NCI-H82 treated with DMSO at 0.1 percent for 48 hours (cell line): ENCODE measurements at regions not wholly inside any gene's neighbourhood (a gene's known extent, or its start where the extent isn't known, plus 50 kb on each side); places are given as distances from the start of the nearest gene placed in this dataset.
"Not testable (repeated sequence)": the region's sequence is repeated elsewhere in the genome, so short reads cannot be mapped to it uniquely, and the experiment has no call there.

Source experiments
- DNase-seq: peaks from one replicate; lab custom pipeline; 2025; ENCODE audit not compliant: unreplicated experiment; lab: John Stamatoyannopoulos, UW

DNA sequence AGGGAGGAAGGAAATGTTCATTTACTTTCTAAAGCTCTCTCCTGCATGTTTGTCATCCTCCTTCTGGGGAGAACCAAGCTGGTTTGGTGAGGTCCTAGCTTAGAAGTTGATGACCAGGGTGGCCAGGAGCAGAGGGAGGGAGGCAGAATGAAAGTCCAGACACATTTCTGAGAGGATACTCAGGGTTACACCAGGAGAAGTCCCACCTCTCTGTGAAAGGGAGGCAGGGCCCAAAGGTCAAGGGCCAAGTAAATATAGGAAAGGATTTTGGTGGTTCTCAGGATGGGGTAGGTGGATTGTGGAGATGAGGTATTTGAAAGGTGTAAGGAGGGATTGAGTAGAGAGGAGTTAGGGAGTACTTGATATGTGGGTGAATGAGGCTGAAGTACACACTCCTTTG lies 58.0 kb upstream of the FBXO11 start:
- DNase-seq: no peak

DNA sequence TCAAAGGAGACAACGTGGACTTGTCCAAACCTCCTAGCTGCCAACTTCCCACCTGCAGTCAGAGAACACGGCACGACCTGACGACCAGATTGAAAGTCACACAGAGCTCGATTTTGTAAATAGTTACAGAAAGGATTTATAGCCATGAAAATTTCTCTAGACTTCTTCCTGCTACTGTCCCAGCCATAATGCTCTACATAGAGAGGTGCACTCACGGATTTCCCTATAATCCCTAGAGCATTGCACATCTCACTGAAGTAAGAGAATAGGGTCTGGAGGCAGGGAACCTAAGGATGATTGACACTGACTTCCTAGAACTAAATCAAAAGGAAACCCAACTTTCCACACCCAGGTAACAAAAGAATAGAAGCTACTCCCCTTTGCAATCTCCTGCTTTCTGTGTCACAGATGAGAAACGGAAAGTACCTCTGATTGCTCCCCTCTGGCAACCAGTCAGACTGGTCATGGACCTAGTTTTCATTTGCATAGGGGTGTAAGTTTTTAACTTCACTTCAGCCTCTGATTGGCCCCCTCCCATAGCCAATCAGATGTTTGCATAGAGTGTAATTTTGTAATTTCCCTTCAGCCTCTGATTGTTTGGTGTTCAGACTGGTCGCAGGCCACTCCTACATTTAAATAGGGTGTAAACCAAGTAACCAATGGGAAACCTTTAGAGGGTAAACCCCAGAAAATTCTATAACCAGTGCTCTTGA lies 58.6 kb upstream of the FBXO11 start:
- DNase-seq: no peak

DNA sequence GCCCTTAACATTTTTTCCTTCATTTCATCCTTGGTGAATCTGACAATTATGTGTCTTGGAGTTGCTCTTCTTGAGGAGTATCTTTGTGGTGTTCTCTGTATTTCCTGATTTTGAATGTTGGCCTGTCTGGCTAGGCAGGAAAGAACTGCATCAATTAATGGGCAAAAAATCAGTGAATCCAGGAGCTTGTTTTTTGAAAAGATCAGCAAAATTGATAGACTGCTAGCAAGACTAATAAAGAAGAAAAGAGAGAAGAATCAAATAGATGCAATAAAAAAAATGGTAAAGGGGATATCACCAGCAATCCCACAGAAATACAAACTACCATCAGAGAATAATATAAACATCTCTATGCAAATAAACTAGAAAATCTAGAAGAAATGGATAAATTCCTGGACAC lies 70.4 kb upstream of the FBXO11 start:
- DNase-seq: not testable (repeated sequence)

DNA sequence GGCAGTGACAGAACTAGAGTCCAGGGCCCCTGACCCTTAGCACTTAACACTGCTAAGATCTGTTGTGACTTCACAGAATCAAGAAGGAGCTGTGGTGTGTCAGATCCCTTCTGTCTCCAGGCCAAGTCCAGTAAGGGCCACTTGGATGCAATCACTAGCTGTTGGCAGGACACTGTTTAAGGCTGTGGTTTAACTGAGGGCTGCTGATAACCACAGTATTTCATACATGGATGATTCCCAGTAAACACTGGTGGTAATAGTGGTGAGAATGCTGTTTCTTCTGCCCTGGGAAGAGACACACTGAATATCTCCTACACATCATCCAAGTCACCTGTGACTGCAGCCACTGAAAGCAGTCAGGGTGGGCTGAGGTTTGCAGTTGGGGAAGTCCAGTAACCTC lies 77.7 kb upstream of the FBXO11 start:
- DNase-seq: no peak

DNA sequence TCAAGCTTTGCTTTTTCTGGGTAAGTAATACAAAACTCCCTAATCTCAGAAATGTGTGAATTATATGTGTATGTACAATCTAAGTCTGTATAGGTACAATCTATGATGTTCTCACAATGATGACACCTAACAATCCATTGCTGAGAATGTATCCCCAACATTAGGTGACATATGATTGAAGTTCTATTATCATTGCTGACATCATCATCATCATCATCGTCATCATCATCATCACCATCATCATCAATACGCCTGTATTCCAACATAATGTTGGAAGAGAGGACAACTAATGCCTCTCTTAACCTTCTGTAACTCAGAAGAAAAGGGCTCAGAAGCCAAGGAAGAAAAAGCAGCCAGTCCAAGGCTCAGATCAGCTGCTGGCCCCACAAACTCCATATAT lies 84.2 kb upstream of the FBXO11 start:
- no peak for DNase-seq

GRCh38 chr2:47992671-47993070 lies 86.4 kb upstream of the FBXO11 start:
- no peak for DNase-seq

DNA sequence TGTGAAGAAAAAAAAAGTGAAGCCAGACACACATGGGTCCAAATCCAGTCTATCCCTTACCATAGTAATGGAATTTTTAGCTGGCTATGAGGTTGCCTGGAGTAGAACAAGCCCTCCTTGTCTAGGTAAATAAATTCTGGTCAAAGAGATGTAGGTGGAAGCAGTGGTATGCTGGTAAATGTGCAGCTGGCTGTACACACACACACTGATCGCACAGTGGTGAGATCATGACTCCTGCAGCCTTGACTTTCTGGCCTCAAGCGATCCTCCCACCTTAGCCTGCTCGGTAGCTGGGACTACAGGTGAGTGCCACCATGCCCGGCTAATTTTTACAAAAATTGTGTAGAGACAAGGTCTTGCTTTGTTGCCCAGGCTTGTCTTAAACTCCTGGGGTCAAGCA lies 90.5 kb upstream of the FBXO11 start:
- no peak for DNase-seq

GRCh38 chr2:47999512-47999911 lies 93.2 kb upstream of the FBXO11 start:
- no peak for DNase-seq

GRCh38 chr2:48001498-48001897 lies 95.2 kb upstream of the FBXO11 start:
- no peak for DNase-seq

DNA sequence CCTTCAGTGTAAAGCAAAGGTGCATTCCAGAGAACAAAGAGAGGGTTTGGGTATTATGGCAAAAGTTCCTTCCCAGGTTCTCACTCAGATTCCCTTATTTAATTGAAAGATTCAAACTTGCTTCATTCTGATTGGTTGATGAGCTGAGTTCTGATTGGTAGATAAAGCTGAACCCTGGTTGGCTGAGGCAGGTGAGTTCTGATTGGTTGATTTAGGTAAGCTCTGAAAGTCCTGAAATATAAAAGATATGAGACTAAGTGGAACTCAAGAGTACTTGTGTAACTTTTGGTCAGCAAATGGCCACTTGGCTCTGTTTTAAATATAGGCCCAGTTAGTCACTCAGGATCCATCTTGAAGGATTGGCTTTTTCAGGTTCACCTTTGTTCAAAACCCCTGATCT lies 99.8 kb upstream of the FBXO11 start:
- DNase-seq: no peak

GRCh38 chr2:48007699-48008268 lies 101.5 kb upstream of the FBXO11 start:
- no peak for DNase-seq

DNA sequence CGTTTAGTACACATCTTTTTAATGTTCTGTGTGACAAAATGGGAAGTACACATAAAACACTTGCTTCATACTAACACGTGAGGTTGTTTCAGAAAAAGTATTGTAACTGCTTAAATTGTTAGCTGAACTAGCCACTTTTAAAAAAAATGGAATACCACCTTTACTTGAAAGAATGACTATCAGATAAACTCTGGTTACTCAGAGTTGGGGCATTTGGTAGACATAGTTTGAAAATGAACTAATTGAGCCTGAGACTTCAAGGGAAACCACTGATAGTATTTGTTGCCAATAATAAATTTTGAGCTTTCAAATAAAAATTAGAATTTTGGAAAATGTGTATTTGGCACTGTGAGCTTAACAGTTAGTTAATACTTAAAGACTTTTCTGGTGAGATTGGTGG lies 103.0 kb upstream of the FBXO11 start:
- no peak for DNase-seq

- DNase-seq: no peak
These were observed 109.1 kb upstream of the FBXO11 start for GRCh38 chr2:48015421-48015820.

GRCh38 chr2:48016225-48017019 lies 110.1 kb upstream of the FBXO11 start:
- DNase-seq: no peak

DNA sequence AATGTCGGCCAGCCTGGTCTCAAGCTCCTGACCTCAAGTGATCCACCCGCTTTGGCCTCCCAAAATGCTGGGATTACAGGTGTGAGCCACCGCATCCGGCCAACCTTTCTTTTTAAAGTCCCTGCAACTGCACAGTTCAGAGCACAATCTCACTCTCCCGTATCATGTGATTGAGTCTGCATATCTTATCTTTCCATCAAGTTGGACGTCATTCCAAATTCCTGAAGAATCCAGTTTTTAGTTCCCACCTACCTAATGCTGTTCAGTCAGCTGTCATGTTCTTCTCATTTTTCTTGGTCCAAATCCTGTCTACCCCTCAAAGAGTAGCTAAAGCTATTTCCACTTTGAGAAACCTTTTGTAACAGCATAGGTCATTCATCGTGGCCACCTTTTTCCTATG lies 110.8 kb upstream of the FBXO11 start:
- no peak for DNase-seq

DNA sequence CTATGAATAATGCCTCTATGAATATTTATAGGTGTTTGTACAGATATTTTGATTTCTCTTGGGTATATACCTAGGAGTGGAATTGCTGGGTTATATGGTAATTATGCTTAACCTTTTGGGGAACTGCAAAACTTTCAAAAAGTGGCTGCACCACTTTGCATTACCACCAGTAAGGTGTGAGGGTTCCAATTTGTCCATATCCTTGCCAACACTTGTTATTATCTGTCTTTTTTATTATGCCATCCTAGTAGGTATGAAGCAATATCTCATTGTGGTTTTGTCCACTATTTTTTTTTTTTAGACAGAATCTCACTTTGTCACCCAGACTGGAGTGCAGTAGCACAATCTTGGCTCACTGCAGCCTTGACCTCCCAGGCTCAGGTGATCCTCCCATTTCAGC lies 112.2 kb upstream of the FBXO11 start:
- no peak for DNase-seq

GRCh38 chr2:48026865-48027264 lies 120.6 kb upstream of the FBXO11 start:
- DNase-seq: no peak

GRCh38 chr2:48032765-48033164 lies 126.5 kb upstream of the FBXO11 start:
- DNase-seq: no peak

DNA sequence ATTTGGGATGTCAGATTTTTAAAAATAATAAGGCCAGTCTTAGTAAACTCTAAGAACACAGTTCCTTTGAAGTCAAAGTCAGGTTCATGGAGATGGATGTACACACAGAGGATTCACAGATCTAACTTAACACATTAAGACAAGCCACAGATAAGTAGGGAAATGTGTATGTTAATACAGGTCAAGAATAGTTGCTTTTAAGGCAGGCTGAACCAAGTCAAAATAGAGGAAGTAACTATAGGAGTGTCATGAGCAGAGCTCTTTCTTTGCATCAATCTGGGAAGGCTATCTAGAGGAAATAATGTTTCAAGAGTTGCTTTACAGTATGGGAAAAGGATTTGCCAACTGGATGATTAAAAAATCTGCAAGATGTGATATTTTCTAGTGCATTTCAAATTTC lies 128.0 kb upstream of the FBXO11 start:
- DNase-seq: no peak

GRCh38 chr2:48036312-48036711 lies 130.0 kb upstream of the FBXO11 start:
- no peak for DNase-seq

DNA sequence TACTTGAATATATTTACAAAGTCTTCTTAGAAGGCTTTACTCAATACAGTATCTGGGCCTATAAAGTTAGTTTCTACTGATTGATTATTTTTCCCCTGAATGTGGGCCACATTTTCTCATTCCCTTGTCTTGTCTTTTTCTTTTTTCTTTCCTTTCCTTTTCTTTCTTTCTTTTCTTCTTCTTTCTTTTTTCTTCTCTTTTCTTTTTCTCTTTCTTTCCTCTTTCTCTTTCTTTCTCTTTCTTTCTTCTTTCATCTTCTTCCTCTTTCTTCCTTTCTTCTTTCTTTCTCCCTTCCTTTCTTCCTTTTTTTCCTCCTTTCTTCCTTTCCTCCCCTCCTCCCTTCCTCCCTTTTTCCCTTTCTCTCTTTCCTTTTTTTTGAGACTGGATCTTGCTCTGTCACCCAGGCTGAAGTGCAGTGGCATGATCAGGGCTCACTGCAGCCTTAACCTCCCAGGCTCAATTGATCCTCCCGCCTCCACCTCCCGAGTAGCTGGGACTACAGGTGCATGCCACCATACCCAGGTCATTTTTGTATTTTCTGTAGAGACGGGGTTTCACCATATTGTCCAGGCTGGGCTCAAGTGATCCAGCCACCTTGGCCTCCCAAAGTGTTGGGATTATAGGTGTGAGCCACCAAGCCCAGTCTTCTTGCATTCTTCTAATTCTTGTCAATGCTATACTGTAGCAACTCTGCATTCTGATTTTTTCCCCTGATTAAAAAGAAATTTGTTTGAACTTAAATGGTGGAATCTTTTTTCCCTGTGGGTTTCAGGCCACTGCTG lies 133.1 kb upstream of the FBXO11 start:
- DNase-seq: no peak
